ENCODE measurements at regions not wholly inside any gene's neighbourhood (a gene's known extent, or its start where the extent isn't known, plus 50 kb on each side); places are given as distances from the start of the nearest gene placed in this dataset.

GRCh38 chr19:30880151-30880550 is 469.1 kb downstream of the TSHZ3 start:
- DNase-seq (ENCODE audit: extremely low read depth in 1 of 2, low read depth in 1 of 2), result no peak

- no peak for DNase-seq (ENCODE audit: extremely low read depth in 1 of 2, low read depth in 1 of 2)
These were observed 469.5 kb downstream of the TSHZ3 start for GRCh38 chr19:30879736-30880135.

- DNase-seq (ENCODE audit: extremely low read depth in 1 of 2, low read depth in 1 of 2), result no peak
These were observed 470.0 kb downstream of the TSHZ3 start for GRCh38 chr19:30879225-30879624.

- no peak for DNase-seq (ENCODE audit: extremely low read depth in 1 of 2, low read depth in 1 of 2)
These were observed 470.7 kb downstream of the TSHZ3 start for GRCh38 chr19:30878495-30878894.

GRCh38 chr19:30877661-30878113 is 471.5 kb downstream of the TSHZ3 start:
- DNase-seq (ENCODE audit: extremely low read depth in 1 of 2, low read depth in 1 of 2), result no peak

GRCh38 chr19:30873691-30874090 is 475.5 kb downstream of the TSHZ3 start:
- DNase-seq (ENCODE audit: extremely low read depth in 1 of 2, low read depth in 1 of 2), result no peak

- no peak for DNase-seq (ENCODE audit: extremely low read depth in 1 of 2, low read depth in 1 of 2)
These were observed 476.2 kb downstream of the TSHZ3 start for GRCh38 chr19:30873003-30873402.

- DNase-seq (ENCODE audit: extremely low read depth in 1 of 2, low read depth in 1 of 2), result no peak
These were observed 477.3 kb downstream of the TSHZ3 start for GRCh38 chr19:30871979-30872378.

- no peak for DNase-seq (ENCODE audit: extremely low read depth in 1 of 2, low read depth in 1 of 2)
These were observed 478.4 kb downstream of the TSHZ3 start for GRCh38 chr19:30870876-30871275.

GRCh38 chr19:30865511-30865910 is 483.7 kb downstream of the TSHZ3 start:
- DNase-seq (ENCODE audit: extremely low read depth in 1 of 2, low read depth in 1 of 2), result no peak

GRCh38 chr19:30864391-30865215 is 484.6 kb downstream of the TSHZ3 start:
- no peak for DNase-seq (ENCODE audit: extremely low read depth in 1 of 2, low read depth in 1 of 2)

GRCh38 chr19:30862876-30863275 is 486.4 kb downstream of the TSHZ3 start:
- DNase-seq (ENCODE audit: extremely low read depth in 1 of 2, low read depth in 1 of 2), result no peak

GRCh38 chr19:30861919-30862318 is 487.3 kb downstream of the TSHZ3 start:
- DNase-seq (ENCODE audit: extremely low read depth in 1 of 2, low read depth in 1 of 2), result no peak

- DNase-seq (ENCODE audit: extremely low read depth in 1 of 2, low read depth in 1 of 2), result no peak
These were observed 485.8 kb downstream of the ZNF536 start for GRCh38 chr19:30857966-30858490.

GRCh38 chr19:30857388-30857787 is 485.2 kb downstream of the ZNF536 start:
- no peak for DNase-seq (ENCODE audit: extremely low read depth in 1 of 2, low read depth in 1 of 2)

- DNase-seq (ENCODE audit: extremely low read depth in 1 of 2, low read depth in 1 of 2), result no peak
These were observed 484.6 kb downstream of the ZNF536 start for GRCh38 chr19:30856786-30857185.

- no peak for DNase-seq (ENCODE audit: extremely low read depth in 1 of 2, low read depth in 1 of 2)
These were observed 484.2 kb downstream of the ZNF536 start for GRCh38 chr19:30856376-30856775.

- no peak for DNase-seq (ENCODE audit: extremely low read depth in 1 of 2, low read depth in 1 of 2)
These were observed 483.3 kb downstream of the ZNF536 start for GRCh38 chr19:30855442-30855841.

- no peak for DNase-seq (ENCODE audit: extremely low read depth in 1 of 2, low read depth in 1 of 2)
These were observed 482.5 kb downstream of the ZNF536 start for GRCh38 chr19:30854661-30855060.

- no peak for DNase-seq (ENCODE audit: extremely low read depth in 1 of 2, low read depth in 1 of 2)
These were observed 482.0 kb downstream of the ZNF536 start for GRCh38 chr19:30854207-30854606.

- DNase-seq (ENCODE audit: extremely low read depth in 1 of 2, low read depth in 1 of 2), result no peak
These were observed 480.9 kb downstream of the ZNF536 start for GRCh38 chr19:30853036-30853435.

GRCh38 chr19:30852168-30852567 is 480.0 kb downstream of the ZNF536 start:
- DNase-seq (ENCODE audit: extremely low read depth in 1 of 2, low read depth in 1 of 2), result no peak

GRCh38 chr19:30851646-30852045 is 479.5 kb downstream of the ZNF536 start:
- no peak for DNase-seq (ENCODE audit: extremely low read depth in 1 of 2, low read depth in 1 of 2)

Data from stimulated activated CD8-positive, alpha-beta memory T cell treated with anti-CD3 and anti-CD28 coated beads, Interleukin-7, amount 100 ng/mL, for 48 hours (primary cell).